Ovary (tissue), 3 donors: ENCODE measurements at regions not wholly inside any gene's neighbourhood (a gene's known extent, or its start where the extent isn't known, plus 50 kb on each side); places are given as distances from the start of the nearest gene placed in this dataset.

Experiments
- CTCF ChIP-seq, 3 donors: fragments of 450-650 bp in 2 of 3; fragments of 200-600 bp in 1 of 3; IDR thresholded peaks; one replicate each; pipeline versions ENCODE4 v1.5.1 to v1.8.0; 2016 to 2022; ENCODE audit warnings: antibody characterized with exemption in 3 of 3, mild to moderate bottlenecking in 1 of 3
- EP300 ChIP-seq: sonication (generic); formaldehyde crosslinking; IDR thresholded peaks from one replicate; pipeline ENCODE4 v1.6.1; 2017; ENCODE audit warnings: antibody characterized with exemption
- POLR2A ChIP-seq: fragments of 450-650 bp; IDR thresholded peaks from one replicate; pipeline ENCODE4 v1.6.1; 2017; ENCODE audit warnings: antibody characterized with exemption, mild to moderate bottlenecking, moderate library complexity
- donor health status: DM: no; HTN: no; CAD: no.

GRCh38 chr6:119480961-119481497 is 131.5 kb upstream of the MAN1A1 start:
- TF ChIP-seq CTCF (IDR thresholded peaks at IDR 0.05) (no peak), POLR2A (no peak), EP300 (no peak)
